HG02973 (cell line): ENCODE measurements at regions not wholly inside any gene's neighbourhood (a gene's known extent, or its start where the extent isn't known, plus 50 kb on each side); places are given as distances from the start of the nearest gene placed in this dataset.

Source experiments
- ATAC-seq: cut with Tn5 transposase; IDR thresholded peaks from one replicate; pipeline ENCODE4 v1.9.1; 2021; ENCODE audit warnings: moderate library complexity; ENCODE audit not compliant: unreplicated experiment

- no peak for ATAC-seq
These were observed 99.2 kb upstream of the RAPGEF2 start for GRCh38 chr4:159003420-159004253.

GRCh38 chr4:159006202-159006601 is 96.7 kb upstream of the RAPGEF2 start:
- ATAC-seq = no peak

- ATAC-seq = no peak
These were observed 94.2 kb upstream of the RAPGEF2 start for GRCh38 chr4:159008671-159009070.

DNA sequence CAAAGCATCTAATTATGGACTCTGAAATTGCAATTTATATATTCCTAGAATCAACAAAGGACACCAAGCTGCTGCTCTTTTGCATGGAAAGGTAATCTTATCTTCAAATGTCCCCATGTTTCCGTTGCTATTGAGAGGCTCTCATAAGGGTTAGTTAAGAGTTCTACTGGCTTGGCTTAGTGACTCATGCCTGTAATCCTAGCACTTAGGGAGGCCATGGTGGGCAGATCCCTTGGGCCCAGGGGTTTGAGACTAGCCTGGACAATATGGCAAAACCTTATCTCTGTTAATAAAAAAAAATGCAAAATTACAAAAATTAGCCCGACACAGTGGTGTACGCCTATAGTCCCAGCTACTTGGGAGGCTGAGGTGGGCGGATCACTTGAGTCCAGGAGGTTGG is 93.4 kb upstream of the RAPGEF2 start:
- no peak for ATAC-seq

DNA sequence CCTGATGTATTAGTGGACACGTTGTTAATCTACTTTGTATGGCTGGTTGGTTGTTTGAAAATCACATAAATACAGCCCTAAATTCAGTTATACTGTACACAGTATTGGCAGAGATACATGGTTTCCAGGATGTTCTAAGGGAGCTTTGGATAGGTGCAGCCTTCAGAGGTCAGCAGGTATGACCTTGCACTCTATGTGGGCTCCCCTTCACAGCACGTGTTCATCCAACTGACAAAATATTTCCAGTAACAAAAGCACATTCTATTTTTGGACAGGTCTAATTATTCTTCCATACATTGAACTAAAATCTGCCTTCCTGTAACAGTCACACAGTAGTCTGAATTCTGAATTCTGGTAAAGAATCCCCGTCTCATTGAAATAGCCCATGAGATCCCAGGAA is 92.8 kb upstream of the RAPGEF2 start:
- ATAC-seq = no peak

- ATAC-seq = no peak
These were observed 92.2 kb upstream of the RAPGEF2 start for GRCh38 chr4:159010563-159011260.

- no peak for ATAC-seq
These were observed 90.5 kb upstream of the RAPGEF2 start for GRCh38 chr4:159012381-159012780.

DNA sequence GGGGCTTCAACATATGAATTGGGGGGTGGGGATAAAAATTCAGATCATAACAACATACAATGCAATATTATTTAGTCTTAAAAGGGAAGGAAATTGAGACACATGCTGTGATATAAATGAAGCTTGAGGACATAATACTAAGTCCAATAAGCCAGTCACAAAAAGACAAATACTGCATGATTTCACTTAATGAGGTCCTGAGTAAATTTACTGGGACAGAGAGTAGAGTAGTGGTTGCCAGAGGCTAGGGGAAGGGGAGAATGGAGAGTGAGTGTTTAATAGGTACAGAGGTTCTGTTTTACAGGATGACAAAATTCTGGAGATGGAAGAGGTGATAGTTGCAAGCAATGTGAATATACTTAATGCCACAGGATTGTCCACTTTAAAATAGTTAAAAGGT is 89.2 kb upstream of the RAPGEF2 start:
- no peak for ATAC-seq

GRCh38 chr4:159014859-159015258 is 88.0 kb upstream of the RAPGEF2 start:
- no peak for ATAC-seq

DNA sequence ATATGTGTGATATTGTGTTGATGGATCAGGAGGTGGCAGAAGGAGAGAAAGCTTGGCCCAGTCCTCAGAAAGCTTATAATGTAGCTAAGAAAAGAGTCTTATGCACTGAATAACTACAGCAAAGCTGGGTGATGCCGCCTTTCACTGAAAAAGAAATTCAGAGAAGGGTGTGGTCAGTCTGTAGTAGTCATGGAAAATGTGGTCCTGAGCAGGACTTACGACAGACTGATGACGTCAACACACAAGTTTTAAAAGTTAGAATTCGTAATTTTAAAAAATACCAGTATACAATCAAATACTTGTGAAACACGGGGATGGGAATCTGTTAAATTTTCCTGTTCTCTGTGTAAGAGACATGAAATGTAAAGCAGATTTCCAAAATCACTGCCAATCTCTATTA is 87.0 kb upstream of the RAPGEF2 start:
- no peak for ATAC-seq

GRCh38 chr4:159016593-159017024 is 86.3 kb upstream of the RAPGEF2 start:
- peak; percentile 55 for ATAC-seq

- ATAC-seq = peak; percentile 15
These were observed 85.4 kb upstream of the RAPGEF2 start for GRCh38 chr4:159017323-159018026.

DNA sequence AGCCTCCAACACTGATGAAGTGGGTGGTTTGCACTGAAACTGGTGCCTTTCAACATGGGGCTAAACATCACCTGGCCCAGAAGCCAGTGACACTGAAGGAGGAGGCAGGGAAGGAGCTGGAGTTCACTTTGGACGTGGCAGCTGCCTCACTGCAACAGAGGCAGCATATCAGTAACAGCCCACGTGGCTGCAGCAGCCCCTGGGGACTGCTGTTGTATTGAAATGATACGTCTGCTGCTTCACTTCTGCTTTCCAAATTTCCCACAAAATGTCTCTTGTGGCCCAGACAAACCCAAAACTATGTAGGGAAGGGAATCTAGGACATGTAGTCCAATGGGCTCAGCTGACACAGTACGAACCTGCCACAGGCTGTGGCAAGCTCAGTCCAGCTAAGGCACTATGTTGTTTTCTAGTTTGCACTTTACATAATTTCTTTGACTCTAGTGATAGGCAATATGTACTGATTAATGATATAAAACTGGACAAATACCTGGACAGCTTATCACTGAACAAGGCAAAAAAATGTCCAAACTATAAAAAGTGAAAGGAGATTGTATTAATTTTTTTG is 84.7 kb upstream of the RAPGEF2 start:
- peak; percentile 93 for ATAC-seq

DNA sequence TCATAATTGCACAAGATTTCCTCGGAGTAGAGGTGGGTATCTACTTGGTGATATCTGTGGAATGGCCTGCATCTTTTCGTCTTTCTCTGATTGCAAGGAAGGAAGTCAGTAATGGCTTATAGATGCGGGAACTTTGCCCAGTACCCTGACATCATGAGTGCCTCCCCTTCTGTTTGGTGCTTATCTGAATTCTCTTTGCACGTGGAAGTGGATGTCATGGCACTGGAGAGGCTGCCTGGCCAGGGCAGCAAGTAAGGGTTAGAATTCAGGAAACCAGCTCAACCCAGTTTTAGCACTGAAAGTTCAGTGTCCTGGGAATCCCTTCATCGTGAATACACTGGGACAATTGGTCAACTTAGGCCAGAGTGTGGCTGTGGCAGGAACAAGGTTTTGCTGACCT is 83.5 kb upstream of the RAPGEF2 start:
- ATAC-seq = no peak

- ATAC-seq = no peak
These were observed 81.1 kb upstream of the RAPGEF2 start for GRCh38 chr4:159021597-159022385.

DNA sequence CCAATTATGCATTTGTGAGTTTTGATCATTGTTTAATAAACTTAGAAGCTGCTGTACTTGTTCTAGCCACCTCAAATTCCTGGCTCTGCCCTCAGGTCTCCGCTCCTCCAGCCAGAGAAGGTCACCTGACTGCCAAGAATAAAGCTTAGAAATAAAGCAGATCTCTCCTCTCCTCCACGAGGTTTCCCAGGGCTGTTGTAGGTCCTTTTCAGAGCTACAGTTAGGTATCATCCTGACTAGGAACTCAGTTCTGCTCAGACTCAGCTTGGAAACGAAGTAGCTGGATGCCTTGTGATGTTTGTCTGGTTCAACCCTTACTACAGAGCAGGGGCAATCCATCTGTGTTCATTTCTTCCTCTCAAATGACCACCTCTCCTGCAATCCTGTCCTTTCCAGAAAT is 79.1 kb upstream of the RAPGEF2 start:
- no peak for ATAC-seq

GRCh38 chr4:159024266-159024665 is 78.6 kb upstream of the RAPGEF2 start:
- no peak for ATAC-seq

DNA sequence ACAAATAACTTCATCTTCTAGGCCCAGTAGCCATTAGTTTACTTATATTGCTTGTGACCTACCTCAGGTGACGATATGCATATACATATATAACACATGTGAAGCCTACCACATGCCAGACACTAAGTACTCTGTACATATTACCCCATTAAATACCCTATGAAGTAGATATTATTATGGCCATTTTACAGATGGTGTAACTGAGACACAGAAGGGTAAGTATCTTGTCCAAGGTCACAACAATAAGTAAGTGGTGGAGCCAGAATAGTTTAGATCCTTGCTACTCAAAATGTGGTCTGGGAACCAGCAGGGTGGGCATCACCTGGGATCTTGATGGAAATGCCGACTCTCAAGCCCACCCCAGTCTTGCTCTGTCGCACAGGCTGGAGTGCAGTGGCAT is 78.1 kb upstream of the RAPGEF2 start:
- no peak for ATAC-seq

DNA sequence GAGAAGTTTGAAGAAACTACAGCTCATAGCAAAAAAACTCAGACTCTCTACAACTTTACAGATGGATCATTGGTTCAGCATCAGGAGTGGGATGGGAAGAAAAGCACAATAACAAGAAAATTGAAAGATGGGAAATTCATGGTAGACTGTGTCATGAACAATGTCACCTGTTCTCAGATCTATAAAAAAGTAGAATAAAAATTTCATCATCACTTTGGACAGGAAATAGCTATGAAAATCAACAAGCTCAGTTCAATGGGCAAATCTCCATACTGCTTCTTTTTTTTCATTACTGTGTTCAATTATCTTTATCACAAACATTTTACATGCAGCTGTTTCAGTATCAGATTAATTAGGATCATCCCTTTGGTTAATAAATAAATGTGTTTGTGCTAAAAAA is 76.5 kb upstream of the RAPGEF2 start:
- no peak for ATAC-seq

GRCh38 chr4:159027535-159027934 is 75.3 kb upstream of the RAPGEF2 start:
- ATAC-seq = peak; percentile 52

- no peak for ATAC-seq
These were observed 73.4 kb upstream of the RAPGEF2 start for GRCh38 chr4:159029481-159029880.
